Hematopoietic multipotent progenitor cell treated with erythropoietin and hydrocortisone succinate and interleukin-3 and kit ligand, for 17 days (in vitro differentiated cells): ENCODE measurements at regions not wholly inside any gene's neighbourhood (a gene's known extent, or its start where the extent isn't known, plus 50 kb on each side); places are given as distances from the start of the nearest gene placed in this dataset.
"Not testable (repeated sequence)": the region's sequence is repeated elsewhere in the genome, so short reads cannot be mapped to it uniquely, and the experiment has no call there.

Experiments
- DNase-seq: peaks from one replicate; pipeline ENCODE4 v3.0.0-alpha.2; 2015; ENCODE audit warnings: low spot score

GRCh38 chr20:53856300-53857295, 213.8 kb downstream of the BCAS1 start:
- DNase-seq, result no peak

GRCh38 chr20:53855733-53856132, 214.7 kb downstream of the BCAS1 start:
- no peak for DNase-seq

- DNase-seq, result not testable (repeated sequence)
Observed at GRCh38 chr20:53854609-53854926, 215.8 kb downstream of the BCAS1 start.

DNA sequence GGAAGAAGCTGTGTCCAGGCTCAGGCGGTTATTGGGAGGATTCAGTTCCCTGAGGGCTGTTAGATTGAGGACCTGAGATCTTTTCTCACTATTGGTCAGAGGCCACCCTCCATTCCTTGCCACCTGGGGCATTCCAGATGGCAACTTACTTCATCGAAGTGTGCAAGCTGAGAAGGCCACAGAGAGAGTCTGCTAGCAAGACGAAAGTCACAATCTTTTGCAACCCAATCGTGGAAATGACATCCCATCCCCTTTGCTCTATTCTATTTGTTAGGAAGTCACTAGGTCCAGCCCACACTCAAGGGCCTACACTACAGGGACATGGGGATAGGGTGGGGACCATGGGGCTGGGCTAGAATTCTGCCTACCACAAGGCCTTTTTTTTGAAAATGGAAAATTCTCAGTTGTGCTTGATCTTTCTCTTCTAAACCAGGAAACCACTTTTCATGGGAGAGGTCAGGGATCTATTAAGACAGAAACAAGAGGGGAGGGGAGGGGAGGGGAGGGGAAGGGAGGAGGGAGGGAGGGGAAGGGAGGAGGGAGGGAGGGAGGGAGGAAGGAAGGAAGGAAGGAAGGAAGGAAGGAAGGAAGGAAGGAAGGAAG, 217.2 kb downstream of the BCAS1 start:
- DNase-seq, result no peak

GRCh38 chr20:53852691-53853090, 217.7 kb downstream of the BCAS1 start:
- no peak for DNase-seq

GRCh38 chr20:53852014-53852413, 218.4 kb downstream of the BCAS1 start:
- DNase-seq, result no peak

DNA sequence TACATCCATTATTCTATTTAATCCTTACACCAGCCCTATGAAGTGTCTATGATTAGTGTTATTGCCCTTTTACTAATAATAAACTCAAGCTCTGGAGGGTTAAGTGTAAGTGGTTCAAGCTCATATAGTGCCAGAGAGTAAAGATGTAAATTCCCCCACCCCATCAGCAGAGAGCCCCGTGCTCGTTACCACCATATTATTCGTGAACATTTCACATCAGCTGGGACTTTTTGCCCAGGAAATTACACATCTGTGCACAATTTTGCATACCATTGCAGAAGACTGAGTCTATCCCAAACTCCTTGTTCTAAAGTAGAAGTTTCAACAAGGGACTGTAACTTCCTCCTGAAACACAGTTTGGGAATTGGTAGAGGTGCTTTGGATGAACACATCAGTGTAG, 220.1 kb downstream of the BCAS1 start:
- DNase-seq, result no peak

DNA sequence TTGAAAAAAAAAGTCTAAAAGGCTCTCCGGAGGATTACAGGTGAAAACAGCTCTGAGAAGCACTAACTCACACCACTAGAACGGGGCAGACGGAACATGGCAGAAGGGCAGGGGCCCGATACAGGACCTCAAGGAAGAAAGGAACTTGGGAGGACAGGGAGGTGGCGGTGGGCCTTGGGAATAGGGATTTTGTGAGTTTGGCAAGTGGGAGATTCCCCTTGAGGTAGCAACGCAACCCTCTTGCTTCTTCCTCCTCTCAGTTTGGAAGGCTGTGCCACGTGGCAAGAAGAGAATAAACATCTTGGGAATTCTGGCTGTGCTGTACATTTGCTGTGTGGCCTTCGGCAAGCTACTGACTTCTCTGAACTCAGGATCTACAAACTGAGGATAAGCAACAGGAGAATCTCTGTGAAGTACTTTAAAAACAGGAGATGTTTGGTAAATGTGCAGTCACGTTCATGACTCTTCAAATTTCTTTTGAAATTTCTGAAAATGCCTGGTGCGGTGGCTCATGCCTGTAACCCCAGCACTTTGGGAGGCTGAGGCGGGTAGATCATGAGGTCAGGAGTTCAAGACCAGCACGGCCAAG, 220.8 kb downstream of the BCAS1 start:
- DNase-seq, result no peak

- no peak for DNase-seq
Observed at GRCh38 chr20:53848304-53848703, 222.1 kb downstream of the BCAS1 start.

DNA sequence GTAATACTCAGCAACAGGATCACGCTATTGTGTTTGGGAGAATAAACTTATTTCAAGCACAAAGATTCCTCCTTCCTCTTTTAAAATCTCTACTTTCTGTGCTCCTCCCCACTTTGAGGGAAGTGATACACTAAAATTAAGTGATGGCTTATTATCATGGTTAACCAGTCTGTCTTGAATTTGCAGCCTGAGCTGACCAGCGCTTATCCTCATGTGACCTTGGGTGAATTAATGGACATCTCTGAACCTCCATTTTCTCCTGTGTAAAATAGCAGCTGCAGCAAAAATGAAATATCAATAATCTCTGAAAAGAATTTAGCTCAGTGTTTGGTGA, 222.6 kb downstream of the BCAS1 start:
- DNase-seq, result no peak

- DNase-seq, result no peak
Observed at GRCh38 chr20:53847139-53847836, 223.1 kb downstream of the BCAS1 start.

GRCh38 chr20:53846640-53847039, 223.8 kb downstream of the BCAS1 start:
- no peak for DNase-seq

DNA sequence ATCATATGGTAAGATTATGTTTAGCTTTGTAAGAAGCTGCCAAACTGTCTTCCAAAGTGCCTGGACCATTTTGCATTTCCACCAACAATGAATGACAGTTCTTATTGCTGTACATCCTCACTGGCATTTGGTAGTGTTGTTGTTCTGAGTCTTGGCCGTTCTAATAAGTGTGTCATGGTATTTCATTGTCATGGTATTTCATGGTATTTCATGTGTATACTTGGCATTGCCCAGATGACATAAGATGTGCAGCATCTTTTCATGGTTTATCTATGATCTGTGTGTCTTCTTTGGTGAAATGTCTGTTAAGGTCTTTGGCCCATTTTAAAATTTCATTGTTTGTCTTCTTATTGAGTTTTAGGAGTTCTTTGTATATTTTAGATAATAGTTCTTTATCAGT, 224.4 kb downstream of the BCAS1 start:
- DNase-seq, result no peak

- DNase-seq, result no peak
Observed at GRCh38 chr20:53844259-53844658, 226.1 kb downstream of the BCAS1 start.

DNA sequence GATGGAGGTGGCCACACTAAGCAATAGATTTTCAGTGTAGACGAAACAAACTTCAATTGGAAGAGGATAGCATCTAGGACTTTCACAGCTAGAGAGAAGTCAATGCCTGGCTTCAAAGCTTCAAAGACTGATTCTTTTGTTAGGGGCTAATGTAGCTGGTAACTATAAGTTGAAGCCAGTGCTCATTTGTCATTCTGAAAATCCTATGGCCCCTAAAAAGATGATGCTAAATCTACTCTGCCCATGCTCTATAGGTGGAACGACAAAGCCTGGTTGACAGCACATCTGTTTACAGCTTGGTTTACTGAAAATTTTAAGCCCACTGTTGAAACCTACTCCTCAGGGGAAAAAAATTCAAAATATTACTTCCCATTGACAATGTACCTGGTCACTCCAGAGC, 226.7 kb downstream of the BCAS1 start:
- DNase-seq, result no peak

DNA sequence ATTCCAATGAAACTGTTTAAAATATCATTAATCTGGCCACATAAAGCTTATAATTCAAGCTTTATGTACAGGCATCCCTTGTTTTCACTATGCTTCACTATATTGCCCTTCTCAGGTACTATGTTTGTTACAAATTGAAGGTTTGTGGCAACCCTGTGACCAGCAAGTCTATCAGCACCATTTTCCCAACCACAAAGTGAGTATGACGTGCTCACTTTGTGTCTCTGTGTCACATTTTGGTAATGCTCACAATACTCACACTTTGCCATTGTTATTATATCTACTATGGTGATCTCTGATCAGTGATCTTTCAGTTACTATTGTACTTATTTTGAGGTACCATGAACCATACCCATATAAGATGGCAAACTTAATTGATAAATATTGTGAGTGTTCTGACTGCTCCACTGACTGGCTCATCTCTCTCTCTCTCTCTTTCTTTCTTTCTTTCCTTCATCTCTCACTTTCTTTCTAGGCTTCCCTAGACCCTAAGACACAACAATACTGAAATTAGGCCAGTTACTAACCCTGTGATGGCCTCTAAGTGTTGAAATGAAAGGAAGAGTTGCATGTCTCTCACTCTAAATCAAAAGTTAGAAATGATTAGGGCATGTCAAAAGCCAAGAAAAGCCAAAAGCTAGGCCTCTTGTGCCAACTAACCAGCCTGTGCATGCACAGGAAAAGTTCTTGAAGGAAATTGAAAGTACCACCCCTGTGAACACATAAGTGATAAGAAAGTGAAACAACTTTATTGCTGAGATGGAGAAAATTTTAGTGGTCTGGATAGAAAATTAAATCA, 227.9 kb downstream of the BCAS1 start:
- no peak for DNase-seq

- DNase-seq, result no peak
Observed at GRCh38 chr20:53841741-53842140, 228.7 kb downstream of the BCAS1 start.

DNA sequence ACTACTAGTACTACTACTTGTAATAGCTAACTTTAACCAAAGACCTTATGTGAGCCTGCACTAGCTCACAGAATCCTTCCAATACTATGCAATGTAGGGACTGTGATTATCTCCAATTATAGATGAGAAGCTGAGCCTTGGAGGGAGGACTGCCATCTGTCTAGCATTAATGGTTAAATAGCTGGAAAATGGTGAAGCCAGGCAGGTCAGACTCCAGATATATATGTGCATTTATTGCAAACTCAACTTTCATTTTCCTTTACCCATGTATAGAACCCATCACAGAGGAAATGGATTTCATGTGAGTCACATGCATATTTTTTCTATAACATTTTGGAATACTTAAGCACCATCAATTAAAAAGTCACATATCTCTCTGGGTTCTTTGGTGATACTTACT, 229.9 kb downstream of the BCAS1 start:
- no peak for DNase-seq

GRCh38 chr20:53839423-53840176, 230.8 kb downstream of the BCAS1 start:
- no peak for DNase-seq

DNA sequence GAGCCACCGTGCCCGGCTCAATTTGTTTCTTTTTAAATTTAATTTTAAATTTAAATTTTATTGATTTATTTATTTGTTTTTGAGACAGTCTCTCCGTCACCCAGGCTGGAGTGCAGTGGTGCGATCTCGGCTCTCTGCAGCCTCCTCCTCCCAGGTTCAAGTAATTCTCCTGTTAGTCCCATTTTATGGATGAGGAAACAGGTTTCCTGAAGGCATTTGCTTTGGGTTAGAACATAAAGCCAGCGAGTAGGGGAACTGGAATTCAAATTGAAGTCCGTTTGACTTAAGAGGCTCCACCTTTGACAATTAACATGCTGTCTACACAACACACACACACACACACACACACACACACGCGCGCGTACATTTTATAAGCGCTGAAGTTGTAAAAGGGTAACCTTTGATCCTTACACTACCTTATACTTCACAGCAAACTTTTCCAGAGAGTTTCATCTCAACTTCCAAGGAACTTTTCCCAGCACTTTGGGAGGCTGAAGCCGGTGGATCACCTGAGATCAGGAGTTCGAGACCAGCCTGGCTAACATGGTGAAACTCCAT, 232.0 kb downstream of the BCAS1 start:
- DNase-seq, result no peak
